ENCODE measurements at regions not wholly inside any gene's neighbourhood (a gene's known extent, or its start where the extent isn't known, plus 50 kb on each side); places are given as distances from the start of the nearest gene placed in this dataset.

DNA sequence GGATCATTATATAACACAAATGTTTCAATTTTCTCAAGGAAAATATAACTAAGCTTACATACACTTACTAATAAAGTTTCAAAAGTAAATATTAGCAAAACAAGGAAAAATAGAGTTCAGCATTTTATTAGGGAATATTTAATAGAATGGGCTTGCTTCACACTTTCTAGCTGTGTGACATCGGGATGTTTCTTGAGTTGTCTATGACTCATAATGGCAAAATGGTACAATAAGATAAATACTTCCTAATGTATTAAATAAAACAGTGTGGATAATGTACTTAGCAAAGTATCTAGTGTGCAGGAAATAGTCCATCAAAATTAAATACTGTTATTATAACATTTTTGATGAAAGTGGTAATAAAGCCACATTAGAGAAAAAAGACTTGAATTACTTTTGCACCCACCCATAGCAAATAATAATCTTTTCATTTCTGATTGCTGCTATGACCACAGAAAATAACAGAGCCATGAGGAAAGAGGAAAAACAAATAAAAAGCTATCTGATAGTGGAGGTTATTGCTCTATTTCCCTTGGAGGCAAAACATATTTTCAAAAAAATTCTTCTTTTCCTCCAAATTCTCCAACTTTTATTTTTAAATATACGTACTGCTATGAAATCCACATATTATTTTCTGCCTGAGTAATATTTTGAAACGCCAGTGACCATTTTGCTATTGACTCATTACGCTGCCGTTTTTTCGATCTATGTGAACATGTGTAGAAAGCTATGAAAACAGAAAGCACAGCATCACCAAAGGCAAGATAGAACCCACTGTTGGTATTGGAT, 272.9 kb upstream of the KLF6 start:
- DNase-seq (ENCODE audit: low read depth): no peak

DNA sequence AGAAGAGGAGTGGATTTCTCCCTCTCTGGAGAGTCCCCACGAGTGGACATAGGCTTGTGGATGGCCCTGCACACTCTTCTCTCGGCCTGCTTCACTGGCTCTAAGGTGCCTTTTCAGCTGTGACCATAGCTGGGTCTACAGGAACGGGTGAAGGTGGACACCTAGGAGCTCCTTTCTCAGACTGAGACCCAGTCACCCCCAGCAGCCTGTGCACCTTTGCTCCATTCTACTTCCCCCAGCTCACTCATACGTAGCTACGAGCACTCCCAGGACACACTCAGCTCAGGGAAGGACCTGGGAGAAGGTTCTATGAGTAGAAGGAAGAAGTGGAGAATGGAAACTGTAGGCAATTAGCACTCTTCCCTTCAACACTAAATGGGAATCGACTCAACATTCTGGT, 272.0 kb upstream of the KLF6 start:
- no peak for DNase-seq (ENCODE audit: low read depth)

- no peak for DNase-seq (ENCODE audit: low read depth)
These were observed 269.8 kb upstream of the KLF6 start for GRCh38 chr10:4054656-4055435.

DNA sequence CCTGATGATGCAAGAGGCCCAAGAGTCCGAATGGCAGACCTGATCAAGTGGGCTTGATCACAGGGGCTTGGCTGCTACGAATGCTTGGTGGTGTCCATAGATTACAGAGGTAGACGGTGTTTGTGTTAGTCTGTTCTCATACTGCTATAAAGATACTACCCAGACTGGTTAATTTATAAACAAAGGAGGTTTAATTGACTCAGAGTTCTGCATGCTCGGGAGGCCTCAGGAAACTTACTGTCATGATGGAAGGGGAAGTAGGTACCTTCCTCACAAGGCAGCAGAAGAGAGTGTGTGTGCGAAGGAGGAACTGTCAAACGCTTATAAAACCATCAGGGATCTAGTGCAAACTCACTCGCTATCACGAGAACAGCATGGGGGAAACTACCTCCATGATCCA, 268.9 kb upstream of the KLF6 start:
- DNase-seq (ENCODE audit: low read depth): no peak

DNA sequence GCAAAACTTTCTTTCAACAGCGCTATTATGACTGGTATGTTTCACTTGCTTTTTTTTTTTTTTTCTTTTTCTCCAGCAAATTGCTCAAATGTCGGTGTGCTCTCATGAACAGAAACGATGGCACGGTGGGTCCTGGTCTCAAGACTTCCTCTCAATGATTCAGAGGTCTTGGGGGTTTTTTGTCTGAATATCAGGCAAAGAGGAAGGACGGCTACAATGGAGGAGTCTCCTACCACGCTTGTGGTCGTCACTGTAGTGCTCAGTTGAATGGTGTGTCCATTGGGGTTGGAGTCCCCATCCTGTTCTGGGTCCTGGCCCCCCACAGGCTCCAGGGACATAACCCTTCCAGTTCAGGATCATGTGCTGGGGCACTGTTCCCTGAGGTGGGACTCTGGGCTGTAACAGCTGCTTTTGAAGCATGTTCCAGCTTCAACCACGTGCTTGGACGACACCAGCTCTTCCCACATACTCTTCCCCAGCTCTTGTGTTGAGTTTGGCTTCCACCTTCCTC, 266.7 kb upstream of the KLF6 start:
- DNase-seq (ENCODE audit: low read depth): no peak

DNA sequence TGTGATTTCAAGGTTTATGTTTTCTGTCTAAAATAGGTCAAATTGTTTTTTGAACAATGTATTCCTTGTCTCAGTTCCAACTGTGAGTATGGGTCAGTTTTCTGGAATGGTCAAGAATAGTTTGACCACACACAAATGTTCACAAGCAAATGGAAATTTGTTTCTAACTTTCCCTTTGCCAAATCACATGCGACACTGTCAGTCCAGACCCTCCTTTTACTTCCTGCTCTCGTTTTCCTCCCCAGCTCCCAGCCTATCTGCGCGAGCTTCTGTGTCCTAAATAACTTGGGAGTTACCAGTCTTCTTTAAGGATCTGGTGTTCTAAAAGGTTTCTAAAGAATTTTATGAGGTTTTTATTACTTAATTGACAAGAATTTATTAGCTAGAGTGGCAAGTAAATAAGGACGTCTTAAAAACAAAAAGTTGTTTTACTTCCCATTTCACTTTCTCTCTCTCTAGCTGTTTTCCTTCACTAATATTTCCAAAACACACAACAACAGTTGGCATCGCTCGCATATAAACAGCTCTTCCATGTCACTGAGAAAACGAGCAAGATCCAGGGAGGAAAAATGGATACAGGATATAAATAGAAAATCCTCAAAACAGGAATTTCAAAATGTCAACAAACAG, 266.1 kb upstream of the KLF6 start:
- DNase-seq (ENCODE audit: low read depth): no peak

GRCh38 chr10:4050061-4050460, 265.1 kb upstream of the KLF6 start:
- DNase-seq (ENCODE audit: low read depth): no peak

- DNase-seq (ENCODE audit: low read depth): no peak
These were observed 264.3 kb upstream of the KLF6 start for GRCh38 chr10:4049348-4049747.

- DNase-seq (ENCODE audit: low read depth): no peak
These were observed 263.3 kb upstream of the KLF6 start for GRCh38 chr10:4048236-4048864.

DNA sequence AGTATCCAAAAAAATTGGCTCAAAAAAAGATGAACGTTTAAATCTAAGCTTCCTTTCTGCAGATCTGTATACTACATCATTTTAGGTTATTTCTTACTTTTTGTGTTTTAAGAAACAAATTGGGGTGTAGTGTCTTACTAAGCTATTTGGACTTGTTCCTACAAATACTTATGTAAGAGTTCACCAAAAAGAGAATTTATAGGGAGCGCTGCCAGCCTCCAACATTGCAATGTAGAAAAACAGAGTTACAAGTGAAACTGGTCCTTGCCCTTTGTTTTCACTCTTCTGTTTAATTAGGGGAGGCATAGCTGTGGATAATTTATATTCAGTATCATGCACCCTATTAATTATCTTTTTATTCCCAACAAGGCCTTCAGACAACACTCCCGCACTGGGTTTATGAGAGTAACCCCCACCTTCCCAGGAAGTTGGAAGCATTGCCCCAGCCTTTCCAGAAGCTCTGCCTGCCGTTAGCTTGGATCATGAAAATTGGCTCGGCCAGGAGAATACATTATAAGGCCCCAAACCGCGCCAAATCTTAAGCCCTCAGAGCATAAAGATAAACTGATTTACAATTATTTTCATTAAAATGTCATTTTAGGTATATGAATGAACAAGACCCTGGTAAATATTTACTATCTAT, 261.8 kb upstream of the KLF6 start:
- no peak for DNase-seq (ENCODE audit: low read depth)

- no peak for DNase-seq (ENCODE audit: low read depth)
These were observed 261.0 kb upstream of the KLF6 start for GRCh38 chr10:4046030-4046429.

GRCh38 chr10:4043897-4044665, 259.1 kb upstream of the KLF6 start:
- DNase-seq (ENCODE audit: low read depth): no peak

DNA sequence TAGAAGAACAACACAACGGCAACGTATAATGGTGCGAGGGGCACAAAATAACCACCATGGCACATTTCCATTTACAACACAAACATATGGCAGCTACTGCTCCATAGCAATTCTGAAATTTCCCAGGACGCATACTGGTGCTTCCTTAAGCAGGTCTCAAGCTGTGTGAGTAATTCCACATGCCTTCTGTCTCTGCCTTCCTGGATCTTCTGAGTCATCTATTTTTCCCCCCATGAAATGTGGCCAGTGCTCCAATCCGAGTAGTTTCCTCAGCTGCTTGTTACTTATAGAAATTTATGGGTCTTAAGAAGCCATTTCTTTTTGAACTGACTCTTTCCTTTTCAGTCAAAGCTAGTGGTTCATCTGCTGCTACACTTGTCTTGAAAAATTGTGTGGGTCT, 256.6 kb upstream of the KLF6 start:
- DNase-seq (ENCODE audit: low read depth): no peak

DNA sequence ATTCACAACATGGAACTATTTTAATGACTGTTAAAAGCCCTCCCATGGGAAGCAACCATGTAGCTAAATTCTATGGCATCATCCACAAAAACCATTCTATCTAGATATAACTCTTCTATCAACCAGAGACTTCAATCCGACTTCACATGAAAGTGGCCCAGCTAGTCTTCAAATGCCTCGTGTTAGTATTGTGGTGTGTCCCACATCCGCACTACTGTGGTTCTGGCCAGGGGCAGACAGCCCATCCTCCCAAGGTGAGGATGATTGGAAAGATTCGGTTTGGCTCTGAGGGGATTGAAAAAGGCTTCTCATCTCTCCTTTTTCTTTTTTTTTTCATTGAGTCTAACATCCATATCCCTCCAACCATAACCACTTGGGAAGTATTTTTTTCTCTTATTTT, 253.0 kb upstream of the KLF6 start:
- no peak for DNase-seq (ENCODE audit: low read depth)

DNA sequence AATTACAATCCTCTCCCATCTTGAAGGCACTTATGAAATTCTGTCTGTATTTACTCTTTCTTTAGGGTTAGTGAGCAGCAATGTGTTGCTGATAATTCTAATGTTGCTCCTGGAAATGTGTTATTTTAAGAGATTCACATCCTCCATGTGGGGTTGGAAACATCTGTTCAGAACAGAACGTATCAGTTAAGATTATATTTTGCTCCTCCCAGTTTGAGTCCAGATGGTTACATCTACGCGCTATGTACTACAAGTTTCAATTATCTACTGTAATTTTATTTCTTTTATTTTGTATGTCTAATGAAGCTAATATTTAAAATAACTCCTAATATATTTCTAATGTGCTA, 250.6 kb upstream of the KLF6 start:
- DNase-seq (ENCODE audit: low read depth): no peak

DNA sequence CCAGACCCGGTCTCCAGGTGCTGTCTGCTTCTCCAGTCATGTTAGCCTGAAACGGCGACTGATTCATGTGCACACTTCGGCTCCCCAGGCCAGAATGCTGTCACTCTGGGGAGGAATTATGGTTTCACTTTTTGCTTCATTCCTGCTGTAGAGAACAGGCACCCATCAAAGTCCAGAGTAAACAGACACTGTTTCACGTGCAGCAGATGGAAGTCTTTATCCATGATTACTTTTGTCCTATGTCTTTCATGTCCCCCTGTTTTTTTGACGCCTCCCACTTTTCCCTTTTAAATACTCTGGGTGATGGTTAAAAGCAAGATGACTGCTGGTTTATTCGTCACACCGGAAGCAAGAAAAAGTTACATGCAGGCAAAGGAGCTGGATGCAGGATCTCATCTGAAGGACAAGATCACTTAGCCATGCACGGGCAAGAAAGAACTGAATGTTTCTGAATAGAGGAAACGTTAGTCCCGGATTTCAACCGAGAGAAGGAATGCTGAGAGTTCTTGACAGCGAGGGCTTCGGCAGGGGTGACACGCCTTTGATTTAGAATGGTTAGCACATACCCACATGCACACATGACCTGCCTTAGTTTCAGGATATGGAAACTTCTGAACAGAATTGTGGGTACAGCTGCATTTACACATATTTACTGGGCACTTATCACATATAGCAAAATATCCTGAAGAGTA, 250.0 kb upstream of the KLF6 start:
- DNase-seq (ENCODE audit: low read depth): peak; percentile 49

GRCh38 chr10:4033341-4033896, 248.4 kb upstream of the KLF6 start:
- DNase-seq (ENCODE audit: low read depth): peak; percentile 27

GRCh38 chr10:4029866-4030265, 244.9 kb upstream of the KLF6 start:
- DNase-seq (ENCODE audit: low read depth): no peak

GRCh38 chr10:4028854-4029583, 244.0 kb upstream of the KLF6 start:
- no peak for DNase-seq (ENCODE audit: low read depth)
